HFF-Myc (cell line): ENCODE measurements at regions not wholly inside any gene's neighbourhood (a gene's known extent, or its start where the extent isn't known, plus 50 kb on each side); places are given as distances from the start of the nearest gene placed in this dataset.
"Not testable (repeated sequence)": the region's sequence is repeated elsewhere in the genome, so short reads cannot be mapped to it uniquely, and the experiment has no call there.

ENCODE experiments used
- DNase-seq: peaks from one replicate; pipeline ENCODE4 v3.0.0-alpha.2; 2011; ENCODE audit warnings: low read depth; ENCODE audit errors: extremely low read depth
- H3K4me3 ChIP-seq: replicated peaks from 2 replicates; pipeline ENCODE4 v1.5.1; 2011; ENCODE audit warnings: low read depth, mild to moderate bottlenecking, control low read depth, low read length
- TF ChIP-seq, protein P1 (sequence below): IDR thresholded peaks from 2 replicates; pipeline ENCODE4 v1.5.1; 2012; ENCODE audit warnings: mild to moderate bottlenecking, low read depth, low read length, control low read depth; ENCODE audit errors: missing control alignments

DNA sequence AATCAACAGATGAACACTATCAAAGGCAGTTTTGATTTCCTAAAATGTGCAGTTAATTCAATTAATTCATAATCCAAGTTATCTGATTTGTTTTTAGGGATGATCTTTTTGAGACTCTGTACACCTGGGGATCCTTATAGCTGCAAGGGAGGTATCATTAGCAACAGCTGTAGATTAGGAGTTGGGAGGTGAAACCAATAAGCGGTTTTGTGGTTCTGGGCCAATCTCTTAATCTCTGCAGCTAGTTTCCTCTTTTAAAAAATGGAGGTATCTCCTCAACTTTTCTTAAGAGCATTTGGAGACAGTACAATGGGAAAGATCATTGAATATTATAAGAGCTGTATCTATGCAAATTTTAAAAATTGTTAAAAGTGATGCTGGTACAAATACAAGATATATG, 126.0 kb downstream of the MC4R start:
- H3K4me3 ChIP-seq = no peak overlapping the region
- TF ChIP-seq, protein P1, sequence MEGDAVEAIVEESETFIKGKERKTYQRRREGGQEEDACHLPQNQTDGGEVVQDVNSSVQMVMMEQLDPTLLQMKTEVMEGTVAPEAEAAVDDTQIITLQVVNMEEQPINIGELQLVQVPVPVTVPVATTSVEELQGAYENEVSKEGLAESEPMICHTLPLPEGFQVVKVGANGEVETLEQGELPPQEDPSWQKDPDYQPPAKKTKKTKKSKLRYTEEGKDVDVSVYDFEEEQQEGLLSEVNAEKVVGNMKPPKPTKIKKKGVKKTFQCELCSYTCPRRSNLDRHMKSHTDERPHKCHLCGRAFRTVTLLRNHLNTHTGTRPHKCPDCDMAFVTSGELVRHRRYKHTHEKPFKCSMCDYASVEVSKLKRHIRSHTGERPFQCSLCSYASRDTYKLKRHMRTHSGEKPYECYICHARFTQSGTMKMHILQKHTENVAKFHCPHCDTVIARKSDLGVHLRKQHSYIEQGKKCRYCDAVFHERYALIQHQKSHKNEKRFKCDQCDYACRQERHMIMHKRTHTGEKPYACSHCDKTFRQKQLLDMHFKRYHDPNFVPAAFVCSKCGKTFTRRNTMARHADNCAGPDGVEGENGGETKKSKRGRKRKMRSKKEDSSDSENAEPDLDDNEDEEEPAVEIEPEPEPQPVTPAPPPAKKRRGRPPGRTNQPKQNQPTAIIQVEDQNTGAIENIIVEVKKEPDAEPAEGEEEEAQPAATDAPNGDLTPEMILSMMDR = no peak
- DNase-seq = no peak

DNA sequence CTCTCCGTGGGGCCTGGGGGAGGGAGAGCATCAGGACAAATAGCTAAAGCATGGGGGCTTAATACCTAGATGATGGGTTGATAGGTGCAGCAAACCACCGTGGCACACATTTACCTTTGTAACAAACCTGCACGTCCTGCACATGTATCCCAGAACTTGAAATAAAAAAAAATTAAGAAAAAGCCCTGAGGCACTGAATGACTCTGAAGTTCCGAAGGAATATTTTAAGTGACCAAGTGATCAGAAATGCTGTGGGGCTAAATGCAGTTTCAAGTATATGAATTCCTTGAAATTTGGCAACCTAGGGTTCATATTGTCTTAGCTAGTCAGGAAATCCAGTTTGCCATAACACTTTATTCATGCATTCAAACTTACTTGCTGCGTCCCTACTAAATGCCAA, 127.5 kb downstream of the MC4R start:
- no peak for DNase-seq
- no peak overlapping the region for H3K4me3 ChIP-seq
- TF ChIP-seq, protein P1 = no peak

DNA sequence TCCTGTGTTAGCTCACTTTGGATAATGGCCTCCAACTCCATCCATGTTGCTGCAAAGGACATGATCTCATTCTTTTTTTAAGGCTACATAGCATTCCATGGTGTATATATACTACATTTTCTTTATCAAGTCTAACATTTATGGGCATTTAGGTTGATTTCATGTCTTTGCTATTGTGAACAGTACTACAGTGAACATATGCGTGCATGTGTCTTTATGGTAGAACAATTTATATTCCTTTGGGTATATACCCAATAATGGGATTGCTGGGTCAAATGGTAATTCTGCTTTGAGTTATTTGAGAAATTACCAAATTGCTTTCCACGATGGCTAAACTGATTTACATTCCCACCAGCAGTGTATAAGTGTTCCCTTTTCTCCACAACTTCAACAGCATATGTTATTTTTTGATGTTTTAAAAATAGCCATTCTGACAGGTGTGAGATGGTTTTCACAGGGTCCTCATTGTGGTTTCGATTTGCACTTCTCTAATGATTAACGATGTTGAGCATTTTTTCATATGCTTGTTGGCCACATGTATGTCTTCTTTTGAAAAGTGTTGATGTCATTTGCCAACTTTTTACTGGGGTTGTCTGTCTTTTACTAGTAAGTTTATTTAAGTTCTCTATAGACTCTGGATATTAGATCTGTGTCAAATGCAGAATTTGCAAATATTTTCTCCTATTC, 133.4 kb downstream of the MC4R start:
- not testable (repeated sequence) for DNase-seq

DNA sequence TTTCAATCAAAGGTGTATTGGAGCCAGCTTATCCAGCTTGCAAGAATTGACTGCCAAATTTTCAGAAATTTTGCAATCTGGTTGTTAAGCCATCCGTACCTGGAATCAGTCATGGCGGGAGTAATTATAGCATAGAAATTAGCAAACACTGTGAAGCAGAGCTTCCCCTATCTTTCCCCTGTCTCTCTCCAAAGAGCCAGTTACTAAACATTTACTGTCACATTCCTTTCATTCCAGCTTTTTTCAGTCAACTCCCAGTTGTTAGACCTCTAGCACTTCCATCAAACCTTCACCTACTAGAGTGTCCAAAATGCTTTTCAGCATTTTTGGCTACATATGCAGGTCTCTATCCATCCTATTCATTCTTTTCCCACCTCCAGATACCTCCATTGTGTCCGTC, 137.4 kb downstream of the MC4R start:
- no peak overlapping the region for H3K4me3 ChIP-seq
- no peak for DNase-seq
- TF ChIP-seq, protein P1 = no peak

More for the DNA sequence above, 133.4 kb downstream of the MC4R start:
- H3K4me3 ChIP-seq = not testable (repeated sequence)

DNA sequence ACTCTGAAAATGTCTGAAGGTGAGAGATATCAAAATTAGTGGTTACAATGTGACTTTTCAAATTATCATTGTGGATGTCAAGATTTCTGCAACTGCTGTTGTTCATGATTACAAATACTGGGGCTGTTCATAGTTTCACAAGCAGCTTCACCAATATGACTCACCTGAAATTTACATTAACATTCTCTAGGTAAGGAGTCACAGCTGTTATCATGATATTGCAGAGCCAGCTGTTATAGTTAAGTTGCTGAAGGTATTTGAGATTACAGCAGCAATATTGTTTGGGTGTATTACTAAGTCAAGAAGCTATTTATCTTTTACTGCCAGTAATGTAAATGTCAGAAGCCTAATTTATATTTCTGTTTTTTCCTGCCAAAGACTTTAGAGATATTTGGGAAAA, 140.0 kb downstream of the MC4R start:
- DNase-seq = no peak
- TF ChIP-seq, protein P1 = no peak
- no peak overlapping the region for H3K4me3 ChIP-seq

- no peak for DNase-seq
- TF ChIP-seq, protein P1 = no peak
- H3K4me3 ChIP-seq = no peak overlapping the region
Observed at GRCh38 chr18:60228609-60229595, 143.7 kb downstream of the MC4R start.

- H3K4me3 ChIP-seq = no peak overlapping the region
- no peak for DNase-seq
- TF ChIP-seq, protein P1 = no peak
Observed at GRCh38 chr18:60215432-60215831, 157.1 kb downstream of the MC4R start.
